Neuronal stem cell (in vitro differentiated cells): ENCODE measurements at regions not wholly inside any gene's neighbourhood (a gene's known extent, or its start where the extent isn't known, plus 50 kb on each side); places are given as distances from the start of the nearest gene placed in this dataset.

Experiments used
- DNase-seq: peaks from one replicate; pipeline ENCODE4 v3.0.0-alpha.2; 2013; ENCODE audit warnings: low spot score
- H2AFZ ChIP-seq: one replicate; pipeline ENCODE4 v1.6.1; 2013; ENCODE audit warnings: mild to moderate bottlenecking, low read length, inconsistent platforms
- H2AK5ac ChIP-seq: 2 replicates; pipeline ENCODE4 v1.6.1; 2013; ENCODE audit warnings: low read depth, mild to moderate bottlenecking, inconsistent platforms, low read length, moderate library complexity, mixed read lengths
- H2BK120ac ChIP-seq: 2 replicates; pipeline ENCODE4 v1.6.1; 2013; ENCODE audit warnings: low read depth, mild to moderate bottlenecking, inconsistent platforms, low read length, moderate library complexity, mixed read lengths
- H2BK12ac ChIP-seq: one replicate; pipeline ENCODE4 v1.6.1; 2013; ENCODE audit warnings: low read length, inconsistent platforms
- H2BK15ac ChIP-seq: 2 replicates; pipeline ENCODE4 v1.6.1; 2013; ENCODE audit warnings: mild to moderate bottlenecking, low read length, inconsistent platforms, mixed read lengths
- H2BK5ac ChIP-seq: one replicate; pipeline ENCODE4 v1.6.1; 2013; ENCODE audit warnings: inconsistent platforms, mild to moderate bottlenecking, low read length, moderate library complexity
- H3K14ac ChIP-seq: one replicate; pipeline ENCODE4 v1.6.1; 2013; ENCODE audit warnings: low read length, inconsistent platforms
- H3K18ac ChIP-seq: 2 replicates; pipeline ENCODE4 v1.6.1; 2013; ENCODE audit warnings: low read length, inconsistent platforms
- H3K23ac ChIP-seq: 2 replicates; pipeline ENCODE4 v1.6.1; 2013; ENCODE audit warnings: low read depth, mild to moderate bottlenecking, mixed read lengths, low read length, inconsistent platforms; ENCODE audit not compliant: poor library complexity
- H3K27ac ChIP-seq: replicated peaks from 3 replicates; pipeline ENCODE4 v1.5.1; 2013; ENCODE audit warnings: low read length, inconsistent platforms
- H3K27me3 ChIP-seq, 3 experiments: 2 replicates each; pipeline ENCODE4 v1.6.1; 2013; ENCODE audit warnings: low read length in 3 of 3, mild to moderate bottlenecking in 2 of 3, inconsistent platforms in 1 of 3, low read depth in 1 of 3, mixed read lengths in 1 of 3, moderate library complexity in 1 of 3; ENCODE audit not compliant: control insufficient read depth in 3 of 3, insufficient read depth in 3 of 3
- H3K36me3 ChIP-seq, 2 donors: replicated peaks in 1 of 2; 2 replicates each; pipeline ENCODE4 v1.6.1; 2013; ENCODE audit warnings: low read length in 2 of 2; ENCODE audit not compliant: control insufficient read depth in 2 of 2, insufficient read depth in 2 of 2
- H3K4ac ChIP-seq: 2 replicates; pipeline ENCODE4 v1.6.1; 2013; ENCODE audit warnings: inconsistent platforms, mild to moderate bottlenecking, low read length, moderate library complexity
- H3K4me1 ChIP-seq, 2 donors: 1 replicate in 1 of 2; 2 replicates in 1 of 2; pipeline ENCODE4 v1.6.1; 2013; ENCODE audit warnings: low read length in 2 of 2, low read depth in 1 of 2; ENCODE audit not compliant: control insufficient read depth in 2 of 2, insufficient read depth in 1 of 2
- H3K4me2 ChIP-seq: one replicate; pipeline ENCODE4 v1.6.1; 2013; ENCODE audit warnings: mild to moderate bottlenecking, low read length, inconsistent platforms; ENCODE audit not compliant: insufficient read depth, poor library complexity, severe bottlenecking
- H3K4me3 ChIP-seq, 2 donors: 2 replicates each; pipeline ENCODE4 v1.5.1; 2013; ENCODE audit warnings: low read length in 2 of 2, mild to moderate bottlenecking in 2 of 2, inconsistent platforms in 1 of 2, moderate library complexity in 1 of 2
- H3K79me1 ChIP-seq: one replicate; pipeline ENCODE4 v1.6.1; 2013; ENCODE audit warnings: low read depth, mild to moderate bottlenecking, inconsistent platforms, low read length, moderate library complexity
- H3K9ac ChIP-seq: one replicate; pipeline ENCODE4 v1.6.1; 2013; ENCODE audit warnings: mild to moderate bottlenecking, low read depth, low read length, inconsistent platforms; ENCODE audit not compliant: poor library complexity
- H3K9me3 ChIP-seq, 2 donors: replicated peaks in 1 of 2; 2 replicates each; pipeline versions ENCODE3 to v1.6.1; 2013; ENCODE audit warnings: low read length in 2 of 2, mild to moderate bottlenecking in 2 of 2, inconsistent platforms in 1 of 2, low read depth in 1 of 2, mixed read lengths in 1 of 2, moderate library complexity in 1 of 2; ENCODE audit not compliant: control insufficient read depth in 2 of 2, insufficient read depth in 1 of 2
- H4K8ac ChIP-seq: one replicate; pipeline ENCODE4 v1.6.1; 2013; ENCODE audit warnings: low read depth, mild to moderate bottlenecking, inconsistent platforms, low read length, moderate library complexity
- H4K91ac ChIP-seq: one replicate; pipeline ENCODE4 v1.6.1; 2013; ENCODE audit warnings: low read length, low read depth, mild to moderate bottlenecking, inconsistent platforms; ENCODE audit not compliant: poor library complexity
- WGBS, 2 donors: extraction: QIAGEN DNeasy Blood & Tissue Kit; methylation state at CpG; one replicate each; pipeline ENCODE4 v1.1.7; 2013; ENCODE audit warnings: missing lambda C conversion rate in 2 of 2, mixed read lengths in 1 of 2; ENCODE audit not compliant: insufficient read length in 2 of 2, insufficient replicate concordance in 1 of 2; ENCODE audit errors: extremely low coverage in 2 of 2; 5-methylcytosine and 5-hydroxymethylcytosine counted together

DNA sequence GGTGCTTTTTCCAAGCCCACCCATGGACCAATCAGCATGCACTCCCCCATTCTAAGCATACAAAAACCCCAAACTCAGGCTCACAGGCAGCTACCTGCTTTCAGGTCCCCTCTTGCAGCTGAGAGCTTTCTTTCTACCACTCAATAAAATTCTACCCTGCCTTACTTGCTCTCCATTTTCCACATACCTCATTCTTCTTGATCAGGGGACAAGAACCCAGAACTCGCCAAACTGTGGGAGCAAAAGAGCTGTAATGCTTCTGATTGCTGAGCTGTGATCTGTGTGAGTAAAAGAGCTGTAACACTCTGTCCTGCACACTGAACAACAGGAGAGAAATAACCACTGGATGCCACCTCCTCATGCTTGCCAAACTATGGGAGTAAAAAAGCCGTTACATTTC is 972.1 kb downstream of the SLITRK5 start:
- no CpG with 5 or more reads among the region's 2 CpGs for WGBS, 2 donors
- no peak overlapping the region for H3K4me3 ChIP-seq
- no peaks in the 10 kb centered on the region for H3K4me1 ChIP-seq

GRCh38 chr13:88648598-88649373 is 977.6 kb downstream of the SLITRK5 start:
- DNase-seq, result no peak
- H3K9ac ChIP-seq, result no peak overlapping the region

More for the DNA sequence above, 972.1 kb downstream of the SLITRK5 start:
- H3K23ac ChIP-seq, result no peak overlapping the region
- no peak overlapping the region for H3K18ac ChIP-seq
- H3K14ac ChIP-seq, result no peak overlapping the region
- H3K9ac ChIP-seq, result no peak overlapping the region
- H2BK15ac ChIP-seq, result no peak overlapping the region
- no peaks in the 10 kb centered on the region for H3K36me3 ChIP-seq
- H2BK12ac ChIP-seq, result no peak overlapping the region
- H3K4ac ChIP-seq, result no peak overlapping the region
- H2AK5ac ChIP-seq, result no peak overlapping the region
- H2BK120ac ChIP-seq, result no peak overlapping the region
- no peak overlapping the region for H2BK5ac ChIP-seq
- H4K8ac ChIP-seq, result no peak overlapping the region
- H3K27ac ChIP-seq, result no peak overlapping the region
- no peak for DNase-seq
- no peak overlapping the region for H4K91ac ChIP-seq
- H3K4me2 ChIP-seq, result no peak overlapping the region
- H3K9me3 ChIP-seq, result peaks cover 0 to 5% of the 10 kb centered on the region in 2 donors
- H3K27me3 ChIP-seq, result no peaks in the 10 kb centered on the region
- H3K79me1 ChIP-seq, result no peaks in the 10 kb centered on the region
- H2AFZ ChIP-seq, result no peak overlapping the region

GRCh38 chr13:88649855-88650254 is 978.7 kb downstream of the SLITRK5 start:
- Histone ChIP-seq H2BK12ac (no peak overlapping the region), H2AK5ac (no peak overlapping the region), H3K36me3 (no peaks in the 10 kb centered on the region), H3K18ac (no peak overlapping the region), H3K4me3 (no peak overlapping the region), H2AFZ (peak overlapping the region; percentile 40), H3K23ac (no peak overlapping the region), H4K8ac (no peak overlapping the region), H3K27ac (no peak overlapping the region), H2BK5ac (no peak overlapping the region), H2BK120ac (no peak overlapping the region), H3K27me3 (no peaks in the 10 kb centered on the region), H3K4ac (no peak overlapping the region), H3K4me1 (no peaks in the 10 kb centered on the region), H4K91ac (no peak overlapping the region), H3K79me1 (no peaks in the 10 kb centered on the region), H3K9me3 (no peaks in the 10 kb centered on the region), H3K9ac (no peak overlapping the region), H2BK15ac (no peak overlapping the region), H3K14ac (no peak overlapping the region), H3K4me2 (no peak overlapping the region)
- no peak for DNase-seq
- WGBS, 2 donors, result no CpG with 5 or more reads among the region's 4 CpGs

More at GRCh38 chr13:88648598-88649373, 977.6 kb downstream of the SLITRK5 start:
- Histone ChIP-seq H3K4me3 (no peak overlapping the region), H3K27me3 (no peaks in the 10 kb centered on the region), H2AFZ (no peak overlapping the region), H3K23ac (no peak overlapping the region), H2BK15ac (no peak overlapping the region), H3K9me3 (peaks cover 0 to 3% of the 10 kb centered on the region in 2 donors), H2BK12ac (no peak overlapping the region), H2BK120ac (no peak overlapping the region), H4K91ac (no peak overlapping the region), H3K18ac (no peak overlapping the region), H3K14ac (no peak overlapping the region), H3K4me1 (no peaks in the 10 kb centered on the region), H3K4me2 (no peak overlapping the region), H3K4ac (no peak overlapping the region), H3K79me1 (no peaks in the 10 kb centered on the region), H2AK5ac (no peak overlapping the region), H3K36me3 (no peaks in the 10 kb centered on the region), H3K27ac (no peak overlapping the region), H4K8ac (no peak overlapping the region), H2BK5ac (no peak overlapping the region)
- no CpG with 5 or more reads among the region's 2 CpGs for WGBS, 2 donors

DNA sequence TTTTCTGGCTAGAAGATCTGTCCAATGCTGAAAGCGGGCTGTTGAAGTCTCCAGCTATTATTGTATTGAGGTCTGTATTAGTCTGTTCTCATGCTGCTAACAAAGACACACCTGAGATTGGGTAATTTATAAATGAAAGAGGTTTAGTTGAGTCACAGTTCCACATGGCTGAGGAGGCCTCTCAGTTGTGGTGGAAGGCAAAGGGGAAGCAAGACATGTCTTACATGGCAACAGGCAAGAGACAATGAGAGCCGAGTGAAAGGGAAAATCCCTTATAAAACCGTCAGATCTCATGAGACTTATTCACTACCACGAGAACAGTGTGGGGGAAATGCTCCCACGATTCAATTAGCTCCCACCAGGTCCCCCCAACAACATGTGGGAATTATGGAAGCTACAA is 980.4 kb downstream of the SLITRK5 start:
- H4K8ac ChIP-seq, result no peak overlapping the region
- no peak overlapping the region for H3K9ac ChIP-seq
- H3K23ac ChIP-seq, result no peak overlapping the region
- H3K4me1 ChIP-seq, result no peaks in the 10 kb centered on the region
- H3K79me1 ChIP-seq, result no peaks in the 10 kb centered on the region
- no peaks in the 10 kb centered on the region for H3K27me3 ChIP-seq
- no peak overlapping the region for H2BK5ac ChIP-seq
- no peak overlapping the region for H3K4me3 ChIP-seq
- no peak overlapping the region for H2AFZ ChIP-seq
- H2BK12ac ChIP-seq, result no peak overlapping the region
- H3K36me3 ChIP-seq, result no peaks in the 10 kb centered on the region
- no peak overlapping the region for H3K18ac ChIP-seq
- H3K9me3 ChIP-seq, result no peaks in the 10 kb centered on the region
- no peak overlapping the region for H3K27ac ChIP-seq
- H2BK120ac ChIP-seq, result no peak overlapping the region
- no peak overlapping the region for H2BK15ac ChIP-seq
- no peak for DNase-seq
- WGBS, 2 donors, result no CpG with 5 or more reads among the region's 5 CpGs
- H3K4me2 ChIP-seq, result no peak overlapping the region
- no peak overlapping the region for H2AK5ac ChIP-seq
- no peak overlapping the region for H3K14ac ChIP-seq
- H4K91ac ChIP-seq, result no peak overlapping the region
- no peak overlapping the region for H3K4ac ChIP-seq
